AG09319 (cell line): ENCODE measurements at regions not wholly inside any gene's neighbourhood (a gene's known extent, or its start where the extent isn't known, plus 50 kb on each side); places are given as distances from the start of the nearest gene placed in this dataset.
A peak's percentile ranks its signal among the peaks of the same experiment; 100 is the strongest.

ENCODE experiments used
- DNase-seq: peaks from one replicate; pipeline ENCODE4 v3.0.0-alpha.2; 2010; ENCODE audit warnings: low read depth; ENCODE audit errors: extremely low read depth
- CTCF ChIP-seq: IDR thresholded peaks from 2 replicates; pipeline ENCODE4 v1.5.1; 2011; ENCODE audit warnings: low read depth, mild to moderate bottlenecking, inconsistent platforms, low read length, moderate library complexity

GRCh38 chr17:72358465-72358864 is 237.6 kb downstream of the SOX9 start:
- TF ChIP-seq CTCF, result no peak
- peak; percentile 45 for DNase-seq

GRCh38 chr17:72359274-72359673 is 238.5 kb downstream of the SOX9 start:
- no peak for DNase-seq
- TF ChIP-seq CTCF, result no peak

GRCh38 chr17:72359811-72360210 is 239.0 kb downstream of the SOX9 start:
- TF ChIP-seq CTCF, result no peak
- no peak for DNase-seq

- DNase-seq, result no peak
- TF ChIP-seq CTCF, result no peak
Observed at GRCh38 chr17:72360386-72360940, 239.6 kb downstream of the SOX9 start.

GRCh38 chr17:72361892-72362291 is 241.1 kb downstream of the SOX9 start:
- TF ChIP-seq CTCF, result no peak
- DNase-seq, result no peak

- no peak for DNase-seq
- TF ChIP-seq CTCF, result no peak
Observed at GRCh38 chr17:72362376-72363088, 241.7 kb downstream of the SOX9 start.

GRCh38 chr17:72363089-72363610 is 242.3 kb downstream of the SOX9 start:
- no peak for DNase-seq
- TF ChIP-seq CTCF, result no peak
